BLaER1 (cell line): ENCODE measurements at regions not wholly inside any gene's neighbourhood (a gene's known extent, or its start where the extent isn't known, plus 50 kb on each side); places are given as distances from the start of the nearest gene placed in this dataset.
"Not testable (repeated sequence)": the region's sequence is repeated elsewhere in the genome, so short reads cannot be mapped to it uniquely, and the experiment has no call there.

Experiments
- H3K27ac ChIP-seq: shearing (Covaris generic); formaldehyde crosslinking; 2 replicates; pipeline ENCODE4 v1.8.1; 2022
- H3K27me3 ChIP-seq: shearing (Covaris generic); formaldehyde crosslinking; 2 replicates; pipeline ENCODE4 v1.8.1; 2022
- H3K36me3 ChIP-seq: shearing (Covaris generic); formaldehyde crosslinking; 2 replicates; pipeline ENCODE4 v1.8.1; 2022
- H3K4me1 ChIP-seq: shearing (Covaris generic); formaldehyde crosslinking; 2 replicates; pipeline ENCODE4 v1.8.1; 2022
- H3K4me2 ChIP-seq: shearing (Covaris generic); formaldehyde crosslinking; 2 replicates; pipeline ENCODE4 v1.8.1; 2022
- H3K4me3 ChIP-seq: shearing (Covaris generic); formaldehyde crosslinking; 2 replicates; pipeline ENCODE4 v1.8.1; 2022
- H3K9ac ChIP-seq: shearing (Covaris generic); formaldehyde crosslinking; 2 replicates; pipeline ENCODE4 v1.8.1; 2022
- H3K9me3 ChIP-seq: shearing (Covaris generic); formaldehyde crosslinking; 2 replicates; pipeline ENCODE4 v1.8.1; 2022
- H4K20me1 ChIP-seq: shearing (Covaris generic); formaldehyde crosslinking; 2 replicates; pipeline ENCODE4 v1.8.1; 2022
- Cebpa-rat ChIP-seq: shearing (Covaris generic); IDR thresholded peaks from 2 replicates; pipeline ENCODE4 v1.8.1; 2022

- no peak overlapping the region for H3K27ac ChIP-seq
- H3K9me3 ChIP-seq: peaks cover 4% of the 10 kb centered on the region; the same call in 1 of the 2 replicates
- H3K4me2 ChIP-seq: no peak overlapping the region
- no peaks in the 10 kb centered on the region for H3K4me1 ChIP-seq
- H3K9ac ChIP-seq: no peak overlapping the region
- TF ChIP-seq Cebpa-rat: no peak
- no peaks in the 10 kb centered on the region for H3K36me3 ChIP-seq
- H4K20me1 ChIP-seq: no peaks in the 10 kb centered on the region
- H3K4me3 ChIP-seq: no peak overlapping the region
- no peaks in the 10 kb centered on the region for H3K27me3 ChIP-seq
Observed at GRCh38 chr15:70576696-70577095, 186.7 kb downstream of the UACA start.

DNA sequence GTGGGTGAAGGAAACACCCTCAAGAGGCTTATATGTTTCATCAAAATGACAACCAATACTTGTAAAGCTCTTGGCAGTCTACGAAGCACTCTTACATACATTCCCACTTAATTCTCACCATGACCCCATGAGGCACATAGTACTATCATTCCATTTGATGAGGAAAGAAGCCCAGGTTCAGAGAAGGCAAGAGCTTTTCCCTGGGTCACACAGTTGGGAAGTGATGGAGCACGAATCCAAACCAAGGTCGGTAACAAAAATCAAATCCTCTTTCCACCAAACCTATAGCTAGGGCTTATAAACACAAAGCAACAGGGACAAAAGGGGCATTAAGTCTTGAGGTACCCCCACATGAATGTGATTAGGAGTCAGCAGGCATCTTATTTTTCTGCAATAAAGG, 187.1 kb downstream of the UACA start:
- no peak for TF ChIP-seq Cebpa-rat
- Histone ChIP-seq H3K4me2 (no peak overlapping the region), H3K27me3 (no peaks in the 10 kb centered on the region), H3K9ac (no peak overlapping the region), H3K36me3 (no peaks in the 10 kb centered on the region), H3K27ac (no peak overlapping the region), H3K4me1 (no peaks in the 10 kb centered on the region), H3K4me3 (no peak overlapping the region), H3K9me3 (peaks cover 4% of the 10 kb centered on the region; the same call in 1 of the 2 replicates), H4K20me1 (no peaks in the 10 kb centered on the region)

GRCh38 chr15:70575231-70576226, 187.8 kb downstream of the UACA start:
- Histone ChIP-seq H3K27ac (no peak overlapping the region), H3K9ac (no peak overlapping the region), H3K4me3 (no peak overlapping the region), H4K20me1 (no peaks in the 10 kb centered on the region), H3K4me2 (no peak overlapping the region), H3K9me3 (peaks cover 4% of the 10 kb centered on the region; the same call in 1 of the 2 replicates), H3K36me3 (no peaks in the 10 kb centered on the region), H3K27me3 (no peaks in the 10 kb centered on the region), H3K4me1 (no peaks in the 10 kb centered on the region)
- TF ChIP-seq Cebpa-rat: no peak

DNA sequence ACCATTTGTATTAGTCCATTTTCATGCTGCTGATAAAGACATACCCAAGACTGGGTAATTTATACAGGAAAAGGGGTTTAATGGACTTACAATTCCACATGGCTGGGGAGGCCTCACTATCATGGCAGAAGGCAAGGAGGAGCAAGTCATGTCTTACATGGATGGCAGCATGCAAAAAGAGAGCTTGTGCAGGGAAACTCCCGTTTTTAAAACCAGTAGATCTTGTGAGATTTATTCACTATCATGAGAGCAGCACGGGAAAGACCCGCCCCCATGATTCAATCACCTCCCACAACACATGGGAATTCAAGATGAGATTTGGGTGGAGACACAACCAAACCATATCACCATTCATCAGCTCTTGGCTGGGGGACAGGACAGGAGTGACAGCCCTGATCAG, 189.0 kb downstream of the UACA start:
- H3K4me1 ChIP-seq, H3K27ac ChIP-seq, H3K9ac ChIP-seq, H3K9me3 ChIP-seq, H3K4me2 ChIP-seq, H3K27me3 ChIP-seq, H4K20me1 ChIP-seq, H3K4me3 ChIP-seq, H3K36me3 ChIP-seq: not testable (repeated sequence)

- H3K4me1 ChIP-seq: no peaks in the 10 kb centered on the region
- H3K4me3 ChIP-seq: no peak overlapping the region
- H3K36me3 ChIP-seq: no peaks in the 10 kb centered on the region
- H3K27me3 ChIP-seq: no peaks in the 10 kb centered on the region
- no peak overlapping the region for H3K27ac ChIP-seq
- no peak overlapping the region for H3K4me2 ChIP-seq
- H4K20me1 ChIP-seq: no peaks in the 10 kb centered on the region
- TF ChIP-seq Cebpa-rat: no peak
- no peak overlapping the region for H3K9ac ChIP-seq
- peaks cover 4% of the 10 kb centered on the region; the same call in 1 of the 2 replicates for H3K9me3 ChIP-seq
Observed at GRCh38 chr15:70573121-70573850, 190.1 kb downstream of the UACA start.

- H3K9ac ChIP-seq: no peak overlapping the region
- H3K4me2 ChIP-seq: no peak overlapping the region
- H3K4me1 ChIP-seq: peaks cover 9% of the 10 kb centered on the region
- no peaks in the 10 kb centered on the region for H4K20me1 ChIP-seq
- no peaks in the 10 kb centered on the region for H3K36me3 ChIP-seq
- peaks cover 4% of the 10 kb centered on the region; the same call in 1 of the 2 replicates for H3K9me3 ChIP-seq
- no peak overlapping the region for H3K4me3 ChIP-seq
- TF ChIP-seq Cebpa-rat: no peak
- H3K27me3 ChIP-seq: no peaks in the 10 kb centered on the region
- H3K27ac ChIP-seq: no peak overlapping the region
Observed at GRCh38 chr15:70569714-70570231, 193.6 kb downstream of the UACA start.

DNA sequence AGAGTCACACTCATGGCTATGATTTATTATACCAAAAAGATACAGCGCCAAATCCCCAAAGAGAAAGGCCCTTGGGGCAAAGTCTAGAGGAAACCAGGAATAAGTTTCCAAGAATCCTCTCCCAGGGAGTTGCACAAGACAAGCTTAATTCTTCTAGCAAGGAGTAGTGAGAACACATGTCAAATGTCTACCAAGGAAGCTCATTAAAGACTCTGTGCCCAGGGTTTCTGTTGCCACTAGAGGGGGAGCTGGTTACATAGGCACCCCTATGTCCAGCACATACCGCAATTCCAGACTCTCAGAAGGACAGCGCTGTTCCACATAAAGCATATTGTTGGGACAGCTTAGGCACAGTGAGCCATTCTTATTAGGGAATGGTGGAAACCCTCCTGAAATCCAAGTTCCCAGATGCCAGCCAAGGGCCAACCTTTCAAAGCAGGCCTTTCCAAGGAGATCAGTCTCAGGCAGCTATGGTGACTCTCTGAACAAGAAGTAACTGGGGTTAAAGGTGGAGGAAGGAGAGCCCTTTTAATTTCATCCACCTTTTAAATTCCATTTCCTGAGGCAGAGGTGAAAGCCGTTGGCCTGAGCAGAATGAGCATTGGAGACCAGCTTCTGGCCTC, 194.2 kb downstream of the UACA start:
- Histone ChIP-seq H3K36me3 (no peaks in the 10 kb centered on the region), H4K20me1 (no peaks in the 10 kb centered on the region), H3K4me3 (no peak overlapping the region), H3K27me3 (no peaks in the 10 kb centered on the region), H3K9me3 (no peaks in the 10 kb centered on the region), H3K4me1 (peaks cover 9% of the 10 kb centered on the region), H3K4me2 (no peak overlapping the region), H3K27ac (no peak overlapping the region), H3K9ac (no peak overlapping the region)
- no peak for TF ChIP-seq Cebpa-rat

DNA sequence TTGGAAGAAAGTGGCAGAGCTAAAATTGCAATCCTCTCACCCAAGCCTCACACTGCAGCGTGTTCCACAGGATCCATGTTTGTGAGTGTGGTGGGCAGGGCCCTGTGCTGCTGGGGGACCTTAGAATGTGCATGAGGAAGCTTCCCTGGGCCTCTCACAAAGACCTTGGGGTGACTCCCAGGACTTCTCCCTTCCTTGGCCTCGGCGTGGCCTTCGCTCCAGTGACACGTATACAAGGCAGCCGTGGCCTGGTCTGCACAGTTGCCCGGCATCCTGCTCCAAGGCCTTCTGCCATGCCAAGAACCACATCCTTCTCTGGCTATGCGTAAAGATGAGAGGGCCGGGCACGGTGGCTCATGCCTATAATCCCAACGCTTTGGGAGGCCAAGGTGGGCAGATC, 196.4 kb downstream of the UACA start:
- no peak overlapping the region for H3K9ac ChIP-seq
- no peak overlapping the region for H3K27ac ChIP-seq
- H3K36me3 ChIP-seq: no peaks in the 10 kb centered on the region

DNA sequence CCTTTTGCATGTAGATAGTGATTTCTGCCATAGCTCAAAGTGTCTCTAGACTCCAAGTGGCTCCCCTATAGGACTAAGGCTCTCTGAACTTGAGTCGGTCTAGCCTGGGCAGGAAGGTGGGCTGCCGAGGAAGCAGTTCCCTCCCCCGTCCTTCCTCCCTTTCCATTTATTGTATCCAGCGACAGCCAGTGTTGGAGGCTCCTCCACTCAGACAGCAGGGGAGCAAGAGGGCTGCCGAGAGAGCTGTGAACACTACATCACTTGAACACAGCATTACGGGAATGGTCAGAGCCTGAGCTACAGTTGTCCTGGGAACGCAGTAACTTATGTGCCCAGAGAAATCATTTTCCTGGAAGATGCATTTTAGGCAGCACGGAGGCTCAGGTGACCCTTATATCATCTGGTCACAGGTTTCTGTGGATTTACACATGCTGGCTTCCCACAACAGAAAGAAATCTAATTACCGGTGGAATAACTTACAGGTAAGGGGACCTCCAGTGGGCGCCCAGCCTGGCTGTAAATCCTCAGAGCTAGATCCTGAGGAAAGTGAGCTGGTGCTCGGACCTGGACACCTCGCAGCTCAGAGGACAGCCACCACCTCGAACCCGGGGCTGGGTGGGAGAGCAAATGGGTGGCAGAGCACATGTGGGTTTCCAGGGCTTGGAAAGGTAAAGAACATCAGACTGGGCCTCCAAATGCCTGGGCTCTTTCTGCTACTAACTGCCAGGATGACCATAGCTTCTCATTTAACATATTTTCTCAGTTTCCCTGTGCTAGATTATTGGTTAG, 197.1 kb downstream of the UACA start:
- Histone ChIP-seq H3K27me3 (no peaks in the 10 kb centered on the region), H3K4me3 (no peak overlapping the region), H4K20me1 (no peaks in the 10 kb centered on the region), H3K27ac (no peak overlapping the region), H3K9ac (no peak overlapping the region), H3K4me2 (peak overlapping the region; percentile 42), H3K36me3 (no peaks in the 10 kb centered on the region), H3K9me3 (no peaks in the 10 kb centered on the region), H3K4me1 (peaks cover 9% of the 10 kb centered on the region)
- no peak for TF ChIP-seq Cebpa-rat

More for the DNA sequence above, 196.4 kb downstream of the UACA start:
- Histone ChIP-seq H4K20me1 (no peaks in the 10 kb centered on the region), H3K4me1 (peaks cover 9% of the 10 kb centered on the region), H3K27me3 (no peaks in the 10 kb centered on the region), H3K9me3 (no peaks in the 10 kb centered on the region), H3K4me2 (no peak overlapping the region), H3K4me3 (no peak overlapping the region)
- TF ChIP-seq Cebpa-rat: no peak
